SU-DHL-6 (cell line): ENCODE measurements at regions not wholly inside any gene's neighbourhood (a gene's known extent, or its start where the extent isn't known, plus 50 kb on each side); places are given as distances from the start of the nearest gene placed in this dataset.

Source experiments
- H2AFZ ChIP-seq: fragments of 200-600 bp; sonication (generic); 2 replicates; pipeline ENCODE4 v1.6.1; 2014; ENCODE audit warnings: low read depth, mild to moderate bottlenecking, moderate library complexity, mixed read lengths, antibody characterized with exemption, low read length; ENCODE audit not compliant: severe bottlenecking
- H3F3A ChIP-seq: fragments of 200-600 bp; shearing (Covaris generic); 2 replicates; pipeline ENCODE4 v1.6.0; 2016; ENCODE audit warnings: antibody characterized with exemption, mild to moderate bottlenecking; ENCODE audit not compliant: insufficient read depth
- H3K27ac ChIP-seq: fragments of 200-600 bp; sonication (generic); 2 replicates; pipeline ENCODE4 v1.5.1; 2016; ENCODE audit warnings: low read depth, mild to moderate bottlenecking, low read length, moderate library complexity, mixed read lengths
- H3K27me3 ChIP-seq: fragments of 200-600 bp; sonication (generic), shearing (Covaris generic); 2 replicates; pipeline ENCODE4 v1.6.0; 2014; ENCODE audit warnings: mild to moderate bottlenecking, low read length
- H3K36me3 ChIP-seq: fragments of 200-600 bp; sonication (generic); 2 replicates; pipeline ENCODE4 v1.6.1; 2014; ENCODE audit warnings: mild to moderate bottlenecking, low read length, mixed read lengths
- H3K4me2 ChIP-seq: fragments of 300-600, 200-600 bp; shearing (Covaris generic), sonication (generic); 2 replicates; pipeline ENCODE4 v1.6.0; 2014; ENCODE audit warnings: low read length, low read depth, mild to moderate bottlenecking; ENCODE audit not compliant: poor library complexity, severe bottlenecking
- H3K4me3 ChIP-seq: fragments of 200-600 bp; sonication (generic); 2 replicates; pipeline ENCODE4 v1.5.1; 2014; ENCODE audit warnings: antibody characterized with exemption, low read length, mild to moderate bottlenecking, mixed read lengths; ENCODE audit not compliant: insufficient read depth, poor library complexity, severe bottlenecking
- H3K79me2 ChIP-seq: fragments of 200-600 bp; sonication (generic); 2 replicates; pipeline ENCODE4 v1.6.1; 2014; ENCODE audit warnings: mild to moderate bottlenecking, low read length, moderate library complexity; ENCODE audit not compliant: insufficient read depth
- H3K9ac ChIP-seq: fragments of 200-600 bp; sonication (generic); 2 replicates; pipeline ENCODE4 v1.7.0; 2014; ENCODE audit warnings: mild to moderate bottlenecking, low read length
- H3K9me2 ChIP-seq: fragments of 200-600 bp; sonication (generic); replicated peaks from 2 replicates; pipeline ENCODE4 v1.6.1; 2014; ENCODE audit warnings: low read length; ENCODE audit not compliant: insufficient read depth
- H3K9me3 ChIP-seq: fragments of 200-600 bp; sonication (generic); 2 replicates; pipeline ENCODE4 v1.6.1; 2014; ENCODE audit warnings: low read length, mixed read lengths; ENCODE audit not compliant: insufficient read depth
- H4K20me1 ChIP-seq: fragments of 200-600 bp; sonication (generic); 2 replicates; pipeline ENCODE4 v1.6.1; 2014; ENCODE audit warnings: low read depth, mild to moderate bottlenecking, antibody characterized with exemption, low read length, moderate library complexity, mixed read lengths
- EZH2phosphoT487 ChIP-seq: fragments of 200-600 bp; sonication (generic), shearing (Covaris generic); conservative IDR thresholded peaks from 2 replicates; pipeline ENCODE4 v1.6.1; 2018; ENCODE audit warnings: mild to moderate bottlenecking, antibody characterized with exemption, low read length, moderate library complexity, mixed read lengths
- TF ChIP-seq, protein P1 (sequence below): fragments of 200-600 bp; sonication (generic); IDR thresholded peaks from one replicate; pipeline ENCODE4 v1.5.1; 2017; ENCODE audit warnings: antibody characterized with exemption, mild to moderate bottlenecking, low read length, moderate library complexity; ENCODE audit not compliant: insufficient read depth, poor library complexity, severe bottlenecking

DNA sequence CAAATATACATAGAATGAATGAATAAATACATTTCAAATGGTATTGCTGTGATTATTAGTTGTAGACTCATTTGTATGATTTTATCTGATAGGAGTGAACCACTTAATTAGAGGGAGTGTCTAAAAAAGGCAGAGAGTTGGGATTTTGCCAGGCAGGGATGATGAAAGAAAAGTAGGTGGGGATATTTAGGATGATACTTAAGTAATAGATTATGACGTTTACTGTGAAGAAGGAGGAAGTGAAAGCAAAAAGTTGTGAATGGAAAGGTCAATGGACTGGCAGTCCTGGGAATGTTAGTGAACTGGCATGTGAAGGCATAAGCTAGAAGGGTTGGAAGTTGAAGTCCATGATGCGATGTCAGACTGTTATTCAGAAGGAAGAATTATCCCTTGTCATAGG lies 917.1 kb downstream of the RAPGEF2 start:
- Histone ChIP-seq H3K9me3 (no peaks in the 10 kb centered on the region), H3K27me3 (no peaks in the 10 kb centered on the region), H3K79me2 (no peaks in the 10 kb centered on the region), H3K9me2 (no peaks in the 10 kb centered on the region; the same call in 1 of the 2 replicates), H2AFZ (no peak overlapping the region), H4K20me1 (no peaks in the 10 kb centered on the region), H3F3A (no peaks in the 10 kb centered on the region), H3K27ac (no peak overlapping the region), H3K4me2 (no peak overlapping the region), H3K36me3 (no peaks in the 10 kb centered on the region), H3K9ac (no peak overlapping the region), H3K4me3 (no peak overlapping the region)
- TF ChIP-seq, protein P1, sequence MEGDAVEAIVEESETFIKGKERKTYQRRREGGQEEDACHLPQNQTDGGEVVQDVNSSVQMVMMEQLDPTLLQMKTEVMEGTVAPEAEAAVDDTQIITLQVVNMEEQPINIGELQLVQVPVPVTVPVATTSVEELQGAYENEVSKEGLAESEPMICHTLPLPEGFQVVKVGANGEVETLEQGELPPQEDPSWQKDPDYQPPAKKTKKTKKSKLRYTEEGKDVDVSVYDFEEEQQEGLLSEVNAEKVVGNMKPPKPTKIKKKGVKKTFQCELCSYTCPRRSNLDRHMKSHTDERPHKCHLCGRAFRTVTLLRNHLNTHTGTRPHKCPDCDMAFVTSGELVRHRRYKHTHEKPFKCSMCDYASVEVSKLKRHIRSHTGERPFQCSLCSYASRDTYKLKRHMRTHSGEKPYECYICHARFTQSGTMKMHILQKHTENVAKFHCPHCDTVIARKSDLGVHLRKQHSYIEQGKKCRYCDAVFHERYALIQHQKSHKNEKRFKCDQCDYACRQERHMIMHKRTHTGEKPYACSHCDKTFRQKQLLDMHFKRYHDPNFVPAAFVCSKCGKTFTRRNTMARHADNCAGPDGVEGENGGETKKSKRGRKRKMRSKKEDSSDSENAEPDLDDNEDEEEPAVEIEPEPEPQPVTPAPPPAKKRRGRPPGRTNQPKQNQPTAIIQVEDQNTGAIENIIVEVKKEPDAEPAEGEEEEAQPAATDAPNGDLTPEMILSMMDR, result no peak
- TF ChIP-seq EZH2phosphoT487, result no peak

DNA sequence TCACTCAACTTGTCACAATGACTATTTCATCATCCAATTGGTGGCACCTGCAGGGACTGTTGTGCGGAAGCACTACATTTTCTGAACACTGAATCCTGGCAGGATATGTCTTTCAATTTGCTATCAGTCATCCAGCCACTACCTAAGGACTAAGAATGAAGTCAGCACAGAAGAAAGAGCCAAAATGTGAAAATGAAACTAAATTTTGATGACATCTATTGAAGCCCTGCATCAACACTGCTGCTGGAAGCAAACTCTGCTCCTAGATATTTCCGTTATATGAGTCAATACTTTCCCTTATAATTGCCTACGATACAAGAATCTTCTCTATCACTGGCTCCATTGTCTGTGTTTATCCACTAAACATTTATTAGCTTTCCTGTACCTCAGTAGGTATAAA lies 917.9 kb downstream of the RAPGEF2 start:
- no peaks in the 10 kb centered on the region for H4K20me1 ChIP-seq
- no peak overlapping the region for H2AFZ ChIP-seq
- no peak overlapping the region for H3K27ac ChIP-seq
- no peak overlapping the region for H3K9ac ChIP-seq
- no peak overlapping the region for H3K4me3 ChIP-seq
- H3K36me3 ChIP-seq, result no peaks in the 10 kb centered on the region
- no peaks in the 10 kb centered on the region for H3K79me2 ChIP-seq
- H3K4me2 ChIP-seq, result no peak overlapping the region
- TF ChIP-seq, protein P1, result no peak
- H3K9me2 ChIP-seq, result no peaks in the 10 kb centered on the region; the same call in 1 of the 2 replicates
- H3K27me3 ChIP-seq, result no peaks in the 10 kb centered on the region
- H3F3A ChIP-seq, result no peaks in the 10 kb centered on the region
- H3K9me3 ChIP-seq, result no peaks in the 10 kb centered on the region

DNA sequence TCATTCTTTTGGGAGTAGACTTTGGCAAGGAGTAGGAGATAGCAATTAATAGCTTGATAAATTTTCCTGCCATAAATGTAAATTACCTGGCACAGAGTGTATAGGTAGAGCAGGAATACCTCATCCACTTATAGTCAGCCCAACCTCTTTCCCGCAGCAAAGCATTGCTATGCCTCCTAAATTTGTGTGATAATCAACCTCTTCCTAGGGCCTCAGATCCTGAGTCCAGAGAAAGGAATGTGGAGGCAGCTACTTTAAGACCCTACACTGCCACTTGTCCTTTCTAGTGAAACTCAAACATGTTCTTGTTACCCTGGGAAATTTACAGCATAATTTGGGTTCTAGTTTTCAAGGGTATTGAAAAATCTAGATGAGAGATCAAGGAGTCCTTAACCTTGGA lies 919.0 kb downstream of the RAPGEF2 start:
- Histone ChIP-seq H3K36me3 (no peaks in the 10 kb centered on the region), H3K4me2 (no peak overlapping the region), H3K27ac (no peak overlapping the region), H3K4me3 (no peak overlapping the region), H3K27me3 (no peaks in the 10 kb centered on the region), H2AFZ (no peak overlapping the region), H3K9ac (no peak overlapping the region), H4K20me1 (no peaks in the 10 kb centered on the region), H3K9me2 (no peaks in the 10 kb centered on the region; the same call in 1 of the 2 replicates), H3K79me2 (no peaks in the 10 kb centered on the region), H3F3A (no peaks in the 10 kb centered on the region), H3K9me3 (no peaks in the 10 kb centered on the region)
- no peak for TF ChIP-seq EZH2phosphoT487

DNA sequence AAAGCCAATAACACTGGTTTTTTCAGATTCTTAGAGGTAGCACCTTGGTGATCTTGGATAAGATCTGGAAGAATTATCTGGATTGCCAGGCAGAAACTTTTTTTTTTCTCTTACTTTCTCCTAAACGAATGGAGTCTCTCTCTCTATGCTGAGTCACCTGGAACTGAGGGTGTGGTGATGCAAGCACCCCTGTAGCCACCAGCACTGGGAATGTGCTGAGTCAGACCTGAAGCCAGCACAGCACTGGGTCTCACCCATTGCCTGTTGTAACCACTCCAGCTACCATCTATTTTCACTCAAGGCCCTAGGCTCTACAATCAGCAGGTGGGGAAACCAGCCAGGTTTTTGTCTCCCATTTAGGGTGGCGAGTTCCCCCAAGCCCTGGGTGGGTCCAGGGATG lies 923.8 kb downstream of the RAPGEF2 start:
- H3K9me2 ChIP-seq, result no peaks in the 10 kb centered on the region
- no peak overlapping the region for H3K9ac ChIP-seq
- no peaks in the 10 kb centered on the region for H3K79me2 ChIP-seq
- H3K27ac ChIP-seq, result no peak overlapping the region
- H4K20me1 ChIP-seq, result no peaks in the 10 kb centered on the region
- TF ChIP-seq, protein P1, result no peak
- no peak for TF ChIP-seq EZH2phosphoT487
- no peak overlapping the region for H3K4me2 ChIP-seq
- H2AFZ ChIP-seq, result no peak overlapping the region
- H3K36me3 ChIP-seq, result no peaks in the 10 kb centered on the region
- no peaks in the 10 kb centered on the region for H3K9me3 ChIP-seq
- H3F3A ChIP-seq, result no peaks in the 10 kb centered on the region
- no peak overlapping the region for H3K4me3 ChIP-seq
- no peaks in the 10 kb centered on the region for H3K27me3 ChIP-seq
